HEK293 (cell line): ENCODE measurements at regions not wholly inside any gene's neighbourhood (a gene's known extent, or its start where the extent isn't known, plus 50 kb on each side); places are given as distances from the start of the nearest gene placed in this dataset.
A peak's percentile ranks its signal among the peaks of the same experiment; 100 is the strongest.

ENCODE experiments used
- CTCF ChIA-PET: fragments of 350-600 bp; formaldehyde crosslinking; extraction: SDS; loops from one replicate; lab custom pipeline; 2021; ENCODE audit warnings: antibody characterized with exemption; lab: Yijun Ruan, JAX
- POLR2A ChIA-PET: fragments of 300-600 bp; formaldehyde crosslinking; extraction: SDS; loops from one replicate; lab custom pipeline; 2020; ENCODE audit warnings: antibody characterized with exemption, inconsistent platforms; lab: Yijun Ruan, JAX
- H3K27ac ChIP-seq: fragments of 200-500 bp; sonication (Bioruptor generic); 2 replicates; pipeline ENCODE4 v1.5.1; 2014; ENCODE audit warnings: low read depth, low read length, control low read depth, inconsistent platforms; ENCODE audit errors: extremely low read depth
- H3K36me3 ChIP-seq, 2 experiments: fragments of 200-500 bp in 1 of 2; sonication (Bioruptor generic) in 1 of 2; 1 replicate in 1 of 2; 2 replicates in 1 of 2; pipeline ENCODE4 v1.5.1; 2014 to 2017; ENCODE audit warnings: inconsistent platforms in 2 of 2, low read length in 2 of 2; ENCODE audit not compliant: control insufficient read depth in 2 of 2, insufficient read depth in 1 of 2
- H3K4me1 ChIP-seq: fragments of 200-500 bp; sonication (Bioruptor generic); 2 replicates; pipeline ENCODE4 v1.5.1; 2014; ENCODE audit warnings: mild to moderate bottlenecking, low read length, inconsistent platforms; ENCODE audit not compliant: control insufficient read depth, insufficient read depth
- H3K4me3 ChIP-seq: 2 replicates; pipeline ENCODE4 v1.5.1; 2011; ENCODE audit warnings: low read depth, mild to moderate bottlenecking, control low read depth, low read length, moderate library complexity
- H3K9me3 ChIP-seq: fragments of 200-500 bp; sonication (Bioruptor generic); 2 replicates; pipeline ENCODE4 v1.5.1; 2014; ENCODE audit warnings: low read depth, low read length, inconsistent platforms; ENCODE audit not compliant: control insufficient read depth, insufficient read depth
- TRIM28 ChIP-seq: IDR thresholded peaks from 2 replicates; pipeline ENCODE4 v1.6.1; 2011; ENCODE audit warnings: low read length, control low read depth, borderline replicate concordance
- ZBTB21 ChIP-seq: fragments of 450-650 bp; formaldehyde crosslinking; IDR thresholded peaks from 2 replicates; pipeline ENCODE4 v1.5.1; 2017; ENCODE audit warnings: missing biosample characterization, missing genetic modification characterization
- ZBTB7A ChIP-seq: fragments of 450-650 bp; formaldehyde crosslinking; IDR thresholded peaks from 2 replicates; pipeline ENCODE4 v1.5.1; 2016; ENCODE audit warnings: low read depth, missing biosample characterization, missing genetic modification characterization
- ZFP41 ChIP-seq: fragments of 450-650 bp; formaldehyde crosslinking; IDR thresholded peaks from 2 replicates; pipeline ENCODE4 v1.5.1; 2016; ENCODE audit warnings: missing biosample characterization, missing genetic modification characterization, borderline replicate concordance
- ZNF174 ChIP-seq: fragments of 450-650 bp; formaldehyde crosslinking; IDR thresholded peaks from 2 replicates; pipeline ENCODE4 v1.5.0; 2017; ENCODE audit warnings: missing biosample characterization, mild to moderate bottlenecking, missing genetic modification characterization
- ZNF202 ChIP-seq: fragments of 450-650 bp; formaldehyde crosslinking; IDR thresholded peaks from 2 replicates; pipeline ENCODE4 v1.5.1; 2016; ENCODE audit warnings: missing biosample characterization, missing genetic modification characterization, borderline replicate concordance
- ZNF221 ChIP-seq: fragments of 450-650 bp; formaldehyde crosslinking; IDR thresholded peaks from 2 replicates; pipeline ENCODE4 v1.5.1; 2017; ENCODE audit warnings: missing biosample characterization, missing genetic modification characterization, borderline replicate concordance
- ZNF223 ChIP-seq: fragments of 450-650 bp; formaldehyde crosslinking; IDR thresholded peaks from 2 replicates; pipeline ENCODE4 v1.5.1; 2016; ENCODE audit warnings: missing biosample characterization, missing genetic modification characterization
- ZNF24 ChIP-seq: fragments of 450-650 bp; formaldehyde crosslinking; IDR thresholded peaks from 2 replicates; pipeline ENCODE4 v1.5.1; 2016; ENCODE audit warnings: missing biosample characterization, missing genetic modification characterization
- ZNF391 ChIP-seq: fragments of 450-650 bp; formaldehyde crosslinking; IDR thresholded peaks from 2 replicates; pipeline ENCODE4 v1.5.1; 2016; ENCODE audit warnings: low read depth, missing biosample characterization, missing genetic modification characterization, borderline replicate concordance
- ZNF416 ChIP-seq: fragments of 450-650 bp; formaldehyde crosslinking; IDR thresholded peaks from 2 replicates; pipeline ENCODE4 v1.5.1; 2016; ENCODE audit warnings: missing biosample characterization, missing genetic modification characterization
- ZNF529 ChIP-seq: fragments of 450-650 bp; formaldehyde crosslinking; IDR thresholded peaks from 2 replicates; pipeline ENCODE4 v1.5.1; 2017; ENCODE audit warnings: missing genetic modification characterization, missing biosample characterization; ENCODE audit not compliant: insufficient replicate concordance
- ZNF544 ChIP-seq: fragments of 450-650 bp; formaldehyde crosslinking; IDR thresholded peaks from 2 replicates; pipeline ENCODE4 v1.5.0; 2017; ENCODE audit warnings: missing biosample characterization, missing genetic modification characterization
- ZNF555 ChIP-seq: fragments of 450-650 bp; formaldehyde crosslinking; conservative IDR thresholded peaks from 2 replicates; pipeline ENCODE4 v1.5.1; 2017; ENCODE audit warnings: missing biosample characterization, mild to moderate bottlenecking, missing genetic modification characterization, inconsistent platforms
- ZNF621 ChIP-seq: fragments of 450-650 bp; formaldehyde crosslinking; IDR thresholded peaks from 2 replicates; pipeline ENCODE4 v1.5.1; 2017; ENCODE audit warnings: missing biosample characterization, missing genetic modification characterization
- ZNF654 ChIP-seq: fragments of 450-650 bp; formaldehyde crosslinking; IDR thresholded peaks from 2 replicates; pipeline ENCODE4 v1.5.1; 2016; ENCODE audit warnings: low read depth, missing biosample characterization, missing genetic modification characterization
- ZNF707 ChIP-seq: fragments of 450-650 bp; formaldehyde crosslinking; IDR thresholded peaks from 2 replicates; pipeline ENCODE4 v1.5.1; 2016; ENCODE audit warnings: missing biosample characterization, missing genetic modification characterization
- ZNF747 ChIP-seq: fragments of 450-650 bp; formaldehyde crosslinking; IDR thresholded peaks from 2 replicates; pipeline ENCODE4 v1.5.1; 2016; ENCODE audit warnings: missing biosample characterization, missing genetic modification characterization
- ZNF776 ChIP-seq: fragments of 450-650 bp; formaldehyde crosslinking; IDR thresholded peaks from 2 replicates; pipeline ENCODE4 v1.5.0; 2017; ENCODE audit warnings: missing biosample characterization, missing genetic modification characterization, borderline replicate concordance
- ZNF837 ChIP-seq: fragments of 450-650 bp; formaldehyde crosslinking; IDR thresholded peaks from 2 replicates; pipeline ENCODE4 v1.5.1; 2016; ENCODE audit warnings: missing biosample characterization, missing genetic modification characterization
- ZSCAN30 ChIP-seq: fragments of 450-650 bp; IDR thresholded peaks from 2 replicates; pipeline ENCODE4 v1.5.1; 2018; ENCODE audit warnings: missing biosample characterization, mild to moderate bottlenecking, missing genetic modification characterization, moderate library complexity
- TF ChIP-seq, protein P1 (sequence below): fragments of 450-650 bp; formaldehyde crosslinking; IDR thresholded peaks from 2 replicates; pipeline ENCODE4 v1.5.1; 2016; ENCODE audit warnings: missing biosample characterization, missing genetic modification characterization, borderline replicate concordance

DNA sequence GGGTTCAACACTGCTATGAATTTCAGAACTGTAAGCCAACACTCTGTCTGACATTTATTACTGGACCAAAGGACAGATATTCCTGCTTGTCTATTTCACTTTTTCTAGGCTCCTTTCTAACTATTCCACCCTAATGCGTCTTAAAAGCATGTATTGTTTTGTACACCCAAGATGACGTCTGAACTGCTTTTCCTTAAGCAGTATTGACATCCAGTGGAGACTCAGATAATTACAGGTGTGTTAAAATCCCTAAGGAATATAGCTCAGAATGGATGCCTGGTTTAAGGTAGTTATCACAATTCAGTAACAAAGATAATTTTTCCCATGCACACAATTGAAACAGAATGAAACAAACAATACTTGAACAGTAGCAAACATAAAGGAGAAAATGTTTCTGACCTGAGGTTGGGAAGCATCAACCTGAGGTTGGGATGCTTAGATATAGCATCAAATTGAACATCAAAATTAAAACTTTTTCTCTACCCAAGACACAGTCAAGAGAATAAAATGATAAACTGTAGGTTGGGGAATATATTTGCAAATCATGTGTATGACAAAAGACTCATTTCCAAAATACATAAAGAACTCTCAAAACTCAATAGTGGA is 93.7 kb upstream of the PTPRR start:
- Histone ChIP-seq H3K36me3 (no peaks in the 10 kb centered on the region), H3K4me1 (no peaks in the 10 kb centered on the region), H3K9me3 (no peaks in the 10 kb centered on the region), H3K27ac (no peak overlapping the region), H3K4me3 (no peak overlapping the region)
- TF ChIP-seq ZNF654 (peak; percentile 45), ZBTB21 (no peak)
- ChIA-PET POLR2A (no interaction called here), CTCF (interaction anchor here (0.6 to 1.7 kb wide), 9 partner anchors 8 to 908 kb away, joined by 3 to 12 read pairs (median 3); no protein-coding TSS in a partner anchor)

DNA sequence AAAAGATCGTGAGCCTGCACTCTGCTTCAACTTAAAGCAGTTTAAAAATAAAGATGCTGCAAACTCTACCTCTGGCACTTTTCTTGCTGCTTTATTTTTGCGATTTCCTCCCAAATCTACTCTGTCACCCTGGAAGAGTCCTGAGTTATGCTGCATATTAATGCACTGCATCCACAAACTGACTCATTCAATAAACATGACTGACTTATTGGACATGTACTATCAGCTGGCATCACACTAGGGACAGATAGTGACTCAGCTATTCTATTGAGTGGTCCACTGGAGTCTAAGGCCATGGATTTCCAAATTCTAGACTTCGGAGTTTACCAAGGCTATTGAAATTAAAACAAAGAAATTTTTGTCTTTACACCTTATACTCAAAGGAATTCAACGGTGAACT is 90.7 kb upstream of the PTPRR start:
- H3K9me3 ChIP-seq: no peaks in the 10 kb centered on the region
- no peak overlapping the region for H3K27ac ChIP-seq
- H3K4me1 ChIP-seq: no peaks in the 10 kb centered on the region
- no peaks in the 10 kb centered on the region for H3K36me3 ChIP-seq
- ChIA-PET CTCF (interaction anchor here (0.9 kb wide), 1 partner anchor 162 kb away, joined by 3 read pairs; no protein-coding TSS in a partner anchor), POLR2A (no interaction called here)
- no peak overlapping the region for H3K4me3 ChIP-seq
- no peak for TF ChIP-seq ZNF776 (tag by site-specific recombination)
- TF ChIP-seq ZNF555 (tag by site-specific recombination): no peak
- no peak for TF ChIP-seq ZSCAN30 (tag by site-specific recombination)
- no peak for TF ChIP-seq ZNF544 (tag by site-specific recombination)
- TF ChIP-seq ZNF747 (tag by site-specific recombination): no peak
- no peak for TF ChIP-seq ZNF621 (tag by site-specific recombination)
- no peak for TF ChIP-seq ZNF174 (tag by site-specific recombination)
- TF ChIP-seq ZNF221 (tag by site-specific recombination): no peak
- no peak for TF ChIP-seq ZNF24 (tag by site-specific recombination)
- TF ChIP-seq ZNF202: no peak
- no peak for TF ChIP-seq ZNF223 (tag by site-specific recombination)
- no peak for TF ChIP-seq ZFP41 (tag by site-specific recombination)
- TF ChIP-seq ZNF391: no peak
- no peak for TF ChIP-seq ZBTB7A (tag by site-specific recombination)
- TF ChIP-seq ZNF707 (tag by site-specific recombination): no peak
- TF ChIP-seq ZNF837 (tag by site-specific recombination): no peak
- TF ChIP-seq, protein P1, sequence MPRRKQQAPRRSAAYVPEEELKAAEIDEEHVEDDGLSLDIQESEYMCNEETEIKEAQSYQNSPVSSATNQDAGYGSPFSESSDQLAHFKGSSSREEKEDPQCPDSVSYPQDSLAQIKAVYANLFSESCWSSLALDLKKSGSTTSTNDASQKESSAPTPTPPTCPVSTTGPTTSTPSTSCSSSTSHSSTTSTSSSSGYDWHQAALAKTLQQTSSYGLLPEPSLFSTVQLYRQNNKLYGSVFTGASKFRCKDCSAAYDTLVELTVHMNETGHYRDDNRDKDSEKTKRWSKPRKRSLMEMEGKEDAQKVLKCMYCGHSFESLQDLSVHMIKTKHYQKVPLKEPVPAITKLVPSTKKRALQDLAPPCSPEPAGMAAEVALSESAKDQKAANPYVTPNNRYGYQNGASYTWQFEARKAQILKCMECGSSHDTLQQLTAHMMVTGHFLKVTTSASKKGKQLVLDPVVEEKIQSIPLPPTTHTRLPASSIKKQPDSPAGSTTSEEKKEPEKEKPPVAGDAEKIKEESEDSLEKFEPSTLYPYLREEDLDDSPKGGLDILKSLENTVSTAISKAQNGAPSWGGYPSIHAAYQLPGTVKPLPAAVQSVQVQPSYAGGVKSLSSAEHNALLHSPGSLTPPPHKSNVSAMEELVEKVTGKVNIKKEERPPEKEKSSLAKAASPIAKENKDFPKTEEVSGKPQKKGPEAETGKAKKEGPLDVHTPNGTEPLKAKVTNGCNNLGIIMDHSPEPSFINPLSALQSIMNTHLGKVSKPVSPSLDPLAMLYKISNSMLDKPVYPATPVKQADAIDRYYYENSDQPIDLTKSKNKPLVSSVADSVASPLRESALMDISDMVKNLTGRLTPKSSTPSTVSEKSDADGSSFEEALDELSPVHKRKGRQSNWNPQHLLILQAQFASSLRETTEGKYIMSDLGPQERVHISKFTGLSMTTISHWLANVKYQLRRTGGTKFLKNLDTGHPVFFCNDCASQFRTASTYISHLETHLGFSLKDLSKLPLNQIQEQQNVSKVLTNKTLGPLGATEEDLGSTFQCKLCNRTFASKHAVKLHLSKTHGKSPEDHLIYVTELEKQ (tag by site-specific recombination): no peak
- TF ChIP-seq ZNF529 (tag by site-specific recombination): no peak
- no peak for TF ChIP-seq TRIM28
- TF ChIP-seq ZNF416 (tag by site-specific recombination): no peak
